Activated naive CD8-positive, alpha-beta T cell treated with anti-CD3 and anti-CD28 coated beads for 36 hours (primary cell): ENCODE measurements at regions not wholly inside any gene's neighbourhood (a gene's known extent, or its start where the extent isn't known, plus 50 kb on each side); places are given as distances from the start of the nearest gene placed in this dataset.

Experiments used
- DNase-seq: peaks from one replicate; pipeline ENCODE4 v3.0.0; 2021
- H3K27ac Mint-ChIP-seq: one replicate; pipeline ENCODE4 v1.8.0; 2022; ENCODE audit warnings: mild to moderate bottlenecking, moderate library complexity, mixed read lengths
- H3K27me3 Mint-ChIP-seq: one replicate; pipeline ENCODE4 v1.8.0; 2022; ENCODE audit warnings: mild to moderate bottlenecking, mixed read lengths
- H3K36me3 Mint-ChIP-seq: one replicate; pipeline ENCODE4 v1.8.0; 2021; ENCODE audit warnings: mild to moderate bottlenecking, mixed read lengths
- H3K4me1 Mint-ChIP-seq: one replicate; pipeline ENCODE4 v1.8.0; 2021; ENCODE audit warnings: mixed read lengths
- H3K4me3 Mint-ChIP-seq: one replicate; pipeline ENCODE4 v1.8.0; 2022; ENCODE audit warnings: mild to moderate bottlenecking, moderate library complexity, mixed read lengths
- H3K9me3 Mint-ChIP-seq: one replicate; pipeline ENCODE4 v1.8.0; 2022; ENCODE audit warnings: mixed read lengths

DNA sequence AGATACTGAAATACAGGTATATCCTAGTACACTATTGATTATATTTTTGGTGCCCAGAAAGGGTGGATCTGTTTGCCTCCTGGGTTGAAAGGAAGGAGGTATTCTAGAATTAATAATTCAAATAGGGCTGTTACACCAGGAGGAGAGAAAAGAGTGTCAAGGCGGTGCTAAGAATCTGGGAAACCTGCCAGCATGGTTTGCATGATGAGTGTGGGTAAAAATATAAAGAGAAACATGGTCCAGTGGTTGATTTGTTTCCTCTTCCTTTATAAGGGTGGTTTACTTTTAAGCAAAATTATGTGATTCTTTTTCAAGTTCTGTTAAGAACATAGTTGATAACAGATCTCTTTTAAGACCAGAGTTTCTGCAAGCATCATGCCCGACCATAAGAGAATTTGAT lies 69.4 kb upstream of the NFIB start:
- Mint-ChIP-seq H3K27ac (no peak overlapping the region), H3K27me3 (peaks cover 13% of the 10 kb centered on the region), H3K4me1 (no peaks in the 10 kb centered on the region), H3K9me3 (no peaks in the 10 kb centered on the region), H3K4me3 (no peak overlapping the region), H3K36me3 (no peaks in the 10 kb centered on the region)
- DNase-seq, result no peak

DNA sequence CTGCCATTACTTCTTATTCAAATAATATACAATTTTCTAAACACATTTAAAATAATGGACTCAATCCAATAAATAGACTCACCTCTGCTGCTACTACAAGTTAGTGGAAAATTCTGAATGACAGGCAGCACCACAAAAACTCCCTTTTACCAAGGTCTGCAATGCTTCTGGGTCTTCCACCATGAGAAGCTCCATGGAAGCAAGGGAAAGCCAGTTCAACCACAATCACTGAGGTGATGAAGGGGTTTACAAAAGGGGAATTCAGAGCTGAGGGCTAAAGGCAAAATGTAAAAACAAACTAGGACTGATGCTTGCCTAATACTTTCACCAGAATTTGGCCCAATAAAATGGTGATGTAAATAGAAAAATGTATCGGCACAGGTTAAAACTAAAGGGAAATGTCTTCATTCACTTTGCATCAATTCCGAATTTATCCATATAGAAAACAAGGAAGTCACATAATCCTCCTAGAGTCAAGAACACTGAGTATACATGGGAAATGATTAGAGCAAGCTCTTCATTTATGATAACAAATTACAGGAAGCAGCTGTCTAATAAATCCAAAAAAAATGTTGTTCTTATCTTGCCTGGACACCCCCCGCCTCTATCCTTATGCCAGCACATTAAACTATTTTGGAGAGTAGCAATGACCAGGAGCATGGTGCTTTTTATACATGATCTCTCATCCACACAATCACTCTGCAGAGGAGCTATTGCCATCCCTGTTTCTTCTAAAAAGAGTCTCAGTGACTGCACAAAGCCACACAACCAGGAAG lies 66.3 kb upstream of the NFIB start:
- Mint-ChIP-seq H3K4me1 (no peaks in the 10 kb centered on the region), H3K36me3 (no peaks in the 10 kb centered on the region), H3K4me3 (no peak overlapping the region), H3K9me3 (no peaks in the 10 kb centered on the region), H3K27ac (no peak overlapping the region), H3K27me3 (peaks cover 9% of the 10 kb centered on the region)
- DNase-seq, result no peak

DNA sequence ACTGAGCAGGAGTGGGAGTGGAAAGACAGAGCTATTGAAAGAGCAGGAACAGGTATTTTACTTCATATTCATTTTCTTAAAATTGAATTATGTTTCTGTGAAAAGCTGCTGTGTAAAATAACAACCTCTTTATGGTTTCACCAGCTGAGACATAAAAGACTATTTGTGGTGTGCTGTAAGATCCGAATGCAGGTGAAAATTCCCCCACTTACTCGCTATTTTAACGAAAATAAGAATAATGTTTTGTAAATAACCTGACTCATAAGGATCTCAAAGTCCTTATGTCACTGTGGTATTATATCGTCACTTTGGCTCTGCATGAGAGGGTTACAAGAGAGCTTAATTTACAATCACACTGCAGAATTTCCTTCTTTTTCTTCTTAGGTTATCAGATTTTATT lies 65.3 kb upstream of the NFIB start:
- H3K27ac Mint-ChIP-seq, result no peak overlapping the region
- no peaks in the 10 kb centered on the region for H3K4me1 Mint-ChIP-seq
- DNase-seq, result no peak
- H3K4me3 Mint-ChIP-seq, result no peak overlapping the region
- H3K36me3 Mint-ChIP-seq, result no peaks in the 10 kb centered on the region
- no peaks in the 10 kb centered on the region for H3K9me3 Mint-ChIP-seq
- peaks cover 9% of the 10 kb centered on the region for H3K27me3 Mint-ChIP-seq

DNA sequence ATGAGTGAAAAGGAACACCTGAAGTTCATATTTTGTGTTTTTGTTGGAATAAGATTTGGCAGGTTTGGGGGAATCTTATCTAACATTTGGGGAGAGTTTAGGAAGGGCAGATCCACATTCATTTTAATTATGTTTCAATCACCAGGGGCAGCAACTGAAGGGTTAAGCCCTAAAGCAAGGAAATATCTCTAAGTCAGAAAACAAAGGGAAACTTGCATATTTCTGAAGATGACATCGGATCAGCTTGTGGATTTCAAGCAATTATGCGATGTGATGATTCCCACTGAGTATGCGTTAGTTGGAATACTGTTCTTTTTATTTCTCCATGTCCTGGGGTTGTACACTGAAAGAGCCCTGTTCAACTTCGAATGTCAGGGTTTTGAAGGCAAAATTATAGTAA lies 59.8 kb upstream of the NFIB start:
- Mint-ChIP-seq H3K9me3 (peaks cover 2% of the 10 kb centered on the region), H3K27me3 (peaks cover 11% of the 10 kb centered on the region), H3K4me1 (no peaks in the 10 kb centered on the region), H3K4me3 (no peak overlapping the region), H3K27ac (no peak overlapping the region), H3K36me3 (no peaks in the 10 kb centered on the region)
- DNase-seq, result no peak

DNA sequence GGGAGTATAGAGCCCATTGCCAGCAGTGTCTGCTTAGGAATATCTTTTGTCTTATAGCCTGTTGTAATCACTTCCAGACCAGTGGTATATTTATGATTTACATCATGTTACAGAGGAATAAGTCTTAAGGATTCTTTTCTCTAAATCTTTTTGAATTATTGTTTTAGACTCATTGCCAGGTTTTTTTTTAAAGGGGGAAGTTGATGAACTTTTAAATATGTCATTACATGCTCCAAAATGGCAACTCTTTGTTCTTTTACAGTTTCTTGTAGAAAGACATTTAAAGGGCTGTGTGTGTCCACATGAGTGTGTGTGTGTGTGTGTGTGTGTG lies 59.4 kb upstream of the NFIB start:
- Mint-ChIP-seq H3K9me3 (peaks cover 2% of the 10 kb centered on the region), H3K27ac (no peak overlapping the region), H3K27me3 (peaks cover 11% of the 10 kb centered on the region), H3K4me1 (no peaks in the 10 kb centered on the region), H3K4me3 (no peak overlapping the region), H3K36me3 (no peaks in the 10 kb centered on the region)
- DNase-seq, result no peak

DNA sequence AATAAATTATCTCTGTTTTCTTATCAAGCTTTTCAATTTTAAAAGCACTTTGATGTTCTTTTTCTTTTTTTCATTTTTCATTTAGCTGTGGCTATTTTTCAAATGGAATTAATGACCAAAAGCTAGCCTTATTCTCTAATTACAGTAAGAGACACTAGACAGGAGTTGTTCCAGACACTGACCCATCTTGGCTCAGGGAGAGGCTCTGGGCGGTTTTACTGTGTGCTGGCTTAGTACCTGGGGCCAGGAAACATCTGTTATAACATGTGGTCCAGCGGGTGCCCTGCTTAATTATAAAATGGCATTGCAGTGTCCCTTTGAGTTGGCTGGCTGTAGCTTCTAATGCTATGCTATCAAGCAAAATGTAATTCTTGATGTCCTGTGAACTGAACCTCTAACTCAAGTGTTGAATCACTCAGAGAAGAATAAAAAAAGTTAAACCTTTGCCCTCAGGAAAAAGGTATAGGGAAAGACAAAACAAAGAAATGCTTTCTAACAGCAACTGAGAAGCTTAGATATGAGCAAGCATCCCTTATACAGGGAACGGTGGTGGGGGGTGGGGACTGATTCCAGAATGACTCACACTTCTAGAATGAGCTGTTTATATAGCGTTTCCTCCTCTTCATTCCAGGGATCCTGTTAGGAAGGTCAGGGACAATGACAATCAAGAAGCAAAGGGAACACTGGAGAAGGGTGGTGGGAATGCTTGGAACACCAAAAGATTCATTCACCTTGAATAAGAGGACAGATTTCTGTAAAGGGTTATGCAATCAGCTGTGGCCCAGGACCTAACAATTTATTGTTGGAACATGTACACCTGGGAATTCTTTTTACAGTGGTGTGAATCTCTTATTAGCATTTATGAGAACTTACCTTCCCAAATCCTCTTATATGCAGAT lies 58.7 kb upstream of the NFIB start:
- H3K4me3 Mint-ChIP-seq, result no peak overlapping the region
- H3K36me3 Mint-ChIP-seq, result no peaks in the 10 kb centered on the region
- H3K9me3 Mint-ChIP-seq, result peaks cover 2% of the 10 kb centered on the region
- no peaks in the 10 kb centered on the region for H3K4me1 Mint-ChIP-seq
- H3K27ac Mint-ChIP-seq, result no peak overlapping the region
- peaks cover 11% of the 10 kb centered on the region for H3K27me3 Mint-ChIP-seq
- DNase-seq, result no peak

DNA sequence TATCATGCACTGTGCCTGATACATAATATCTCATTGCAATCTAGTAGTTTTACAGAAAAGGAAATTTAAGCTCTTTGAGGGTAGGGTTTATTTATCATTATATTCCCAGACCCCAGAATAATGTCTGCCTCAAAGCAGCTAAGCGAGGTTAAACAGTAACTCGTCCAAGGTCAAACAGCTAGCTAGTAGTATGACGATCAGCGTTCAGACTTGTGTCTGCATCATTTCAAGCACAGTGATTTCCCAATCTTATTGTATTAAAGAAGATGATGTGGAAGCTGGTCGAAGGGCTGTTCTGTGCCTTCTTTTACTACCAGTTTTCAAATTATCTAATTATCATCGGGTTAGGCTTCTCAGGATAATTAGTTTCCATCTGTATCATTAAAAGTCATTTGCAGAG lies 55.1 kb upstream of the NFIB start:
- Mint-ChIP-seq H3K36me3 (no peaks in the 10 kb centered on the region), H3K27me3 (peaks cover 22% of the 10 kb centered on the region), H3K27ac (no peak overlapping the region), H3K4me1 (no peaks in the 10 kb centered on the region), H3K9me3 (peaks cover 5% of the 10 kb centered on the region), H3K4me3 (no peak overlapping the region)
- no peak for DNase-seq

DNA sequence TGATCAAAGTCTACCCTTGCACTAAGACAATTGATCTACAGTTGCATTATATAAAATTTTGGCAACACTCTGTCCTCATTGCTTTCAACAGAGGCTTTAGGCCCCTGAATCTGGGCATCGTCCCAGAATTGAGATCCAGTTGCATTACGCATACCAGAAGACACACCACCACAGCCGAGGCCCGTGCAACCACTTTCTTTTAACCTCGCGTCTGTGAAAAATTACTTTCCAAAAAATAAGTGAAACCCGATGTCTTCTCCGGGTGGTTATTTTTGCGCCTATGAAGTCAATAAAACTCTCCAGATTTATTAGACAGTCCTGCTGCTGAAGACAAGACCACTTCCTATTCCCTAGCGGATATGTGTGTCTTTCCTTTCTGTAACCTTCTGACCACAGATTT lies 52.1 kb upstream of the NFIB start:
- H3K27ac Mint-ChIP-seq, result no peak overlapping the region

DNA sequence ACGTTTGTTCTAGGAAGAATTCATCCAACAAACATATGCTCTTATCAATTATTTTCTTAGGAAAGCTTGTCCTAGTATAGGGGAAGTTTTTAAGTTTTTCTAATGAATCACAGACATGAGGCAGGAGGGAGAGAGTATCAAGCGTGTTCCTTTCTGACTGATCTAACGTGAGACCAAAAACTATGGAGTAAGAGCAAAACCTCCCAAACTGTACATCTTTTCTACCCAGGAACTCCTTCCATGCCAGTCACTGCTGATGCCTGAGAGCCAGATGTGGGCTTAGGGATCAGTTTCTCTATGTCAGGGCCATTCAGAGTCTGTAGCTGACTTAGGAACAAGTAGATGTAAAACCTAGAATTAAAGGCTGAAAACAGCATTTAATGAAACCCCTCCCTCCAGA lies 51.7 kb upstream of the NFIB start:
- no peak for DNase-seq
- Mint-ChIP-seq H3K27ac (no peak overlapping the region), H3K36me3 (no peaks in the 10 kb centered on the region), H3K4me3 (no peak overlapping the region), H3K9me3 (peaks cover 5% of the 10 kb centered on the region), H3K4me1 (no peaks in the 10 kb centered on the region), H3K27me3 (peaks cover 16% of the 10 kb centered on the region)

More for the DNA sequence above, 52.1 kb upstream of the NFIB start:
- Mint-ChIP-seq H3K9me3 (peaks cover 5% of the 10 kb centered on the region), H3K36me3 (no peaks in the 10 kb centered on the region), H3K27me3 (peaks cover 18% of the 10 kb centered on the region), H3K4me3 (no peak overlapping the region), H3K4me1 (no peaks in the 10 kb centered on the region)
- DNase-seq, result no peak
